ENCODE measurements at regions not wholly inside any gene's neighbourhood (a gene's known extent, or its start where the extent isn't known, plus 50 kb on each side); places are given as distances from the start of the nearest gene placed in this dataset.
A peak's percentile ranks its signal among the peaks of the same experiment; 100 is the strongest.

- dilution Hi-C loops (cut with MboI; ENCODE audit: extremely low pct_ligation_motif_present, low sequenced_read_pairs) = no loop called here
- no peak overlapping the region for H3K4me3 ChIP-seq (replicated peaks in 1 of 3; ENCODE audit: insufficient read depth in 1 of 3, low read depth in 1 of 3, low read length in 3 of 3)
- H4K20me1 ChIP-seq (replicated peaks; ENCODE audit: control insufficient read depth, extremely low read depth, insufficient read depth, low read length) = no peaks in the 10 kb centered on the region
- no peak for DNase-seq (ENCODE audit: low read depth, low spot score)
- H2AFZ ChIP-seq (ENCODE audit: low read depth, low read length) = peak overlapping the region; percentile 18
- FAIRE-seq = no peak
- ChIA-PET POLR2A (no interaction called here), CTCF (interaction anchor here (1.1 to 1.4 kb wide), 4 partner anchors 24 to 194 kb away, joined by 3 to 15 read pairs (median 4); no protein-coding TSS in a partner anchor)
- no peaks in the 10 kb centered on the region for H3K9me1 ChIP-seq (replicated peaks; ENCODE audit: control insufficient read depth, extremely low read depth, insufficient read depth, low read length)
- no peak overlapping the region for H3K9ac ChIP-seq (replicated peaks; ENCODE audit: extremely low read depth, insufficient read depth, low read length)
- no TSS peak for BruUV-seq (replicated peaks)
- peak overlapping the region; percentile 80 for H3K27ac ChIP-seq (ENCODE audit: insufficient read depth, low read depth, low read length)
- intact Hi-C loops (cut with micrococcal nuclease) = no loop called here
- TF ChIP-seq FOS (IDR thresholded peaks at IDR 0.05; ENCODE audit: borderline replicate concordance, insufficient read depth, low read length) = no peak
- TF ChIP-seq EZH2 (IDR thresholded peaks at IDR 0.05; ENCODE audit: borderline replicate concordance, low read depth, low read length, severe bottlenecking) = no peak
- TF ChIP-seq GATA2 (IDR thresholded peaks at IDR 0.05; ENCODE audit: insufficient read depth, insufficient read length, low read depth, low read length) = no peak
- TF ChIP-seq, protein P1, sequence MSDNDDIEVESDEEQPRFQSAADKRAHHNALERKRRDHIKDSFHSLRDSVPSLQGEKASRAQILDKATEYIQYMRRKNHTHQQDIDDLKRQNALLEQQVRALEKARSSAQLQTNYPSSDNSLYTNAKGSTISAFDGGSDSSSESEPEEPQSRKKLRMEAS (IDR thresholded peaks at IDR 0.05; ENCODE audit: insufficient read depth, insufficient read length) = no peak
- TF ChIP-seq POLR2A (IDR thresholded peaks at IDR 0.05; ENCODE audit: low read depth, low read length) = no peak
- no peak for TF ChIP-seq MYC (IDR thresholded peaks at IDR 0.05; ENCODE audit: low read depth, low read length)
- H3K27me3 ChIP-seq (ENCODE audit: control insufficient read depth in 2 of 2, insufficient read depth in 2 of 2, low read length in 2 of 2) = no peaks in the 10 kb centered on the region
- peak overlapping the region; percentile 55 for H3K4me2 ChIP-seq (ENCODE audit: insufficient read depth, low read length)
- no peaks in the 10 kb centered on the region for H3K9me3 ChIP-seq (replicated peaks; ENCODE audit: control insufficient read depth, insufficient read depth, low read length)
- H3K4me1 ChIP-seq (ENCODE audit: control insufficient read depth, extremely low read depth, insufficient read depth, low read length) = peaks cover 17% of the 10 kb centered on the region
- H3K36me3 ChIP-seq (ENCODE audit: control insufficient read depth in 2 of 2, extremely low read depth in 1 of 2, insufficient read depth in 2 of 2, low read length in 2 of 2) = no peaks in the 10 kb centered on the region
- no peaks in the 10 kb centered on the region for H3K79me2 ChIP-seq (ENCODE audit: control insufficient read depth, insufficient read depth, low read length)
These were observed 62.7 kb downstream of the IGF2 start for GRCh38 chr11:2076441-2076840.

- Histone ChIP-seq H3K79me2 (ENCODE audit: control insufficient read depth, insufficient read depth, low read length) (no peaks in the 10 kb centered on the region), H3K9ac (replicated peaks; ENCODE audit: extremely low read depth, insufficient read depth, low read length) (no peak overlapping the region), H3K9me1 (replicated peaks; ENCODE audit: control insufficient read depth, extremely low read depth, insufficient read depth, low read length) (no peaks in the 10 kb centered on the region), H3K9me3 (replicated peaks; ENCODE audit: control insufficient read depth, insufficient read depth, low read length) (no peaks in the 10 kb centered on the region), H3K27me3 (ENCODE audit: control insufficient read depth in 2 of 2, insufficient read depth in 2 of 2, low read length in 2 of 2) (peaks cover 7 to 8% of the 10 kb centered on the region in 2 experiments), H3K36me3 (ENCODE audit: control insufficient read depth in 2 of 2, extremely low read depth in 1 of 2, insufficient read depth in 2 of 2, low read length in 2 of 2) (no peaks in the 10 kb centered on the region), H2AFZ (ENCODE audit: low read depth, low read length) (no peak overlapping the region), H4K20me1 (replicated peaks; ENCODE audit: control insufficient read depth, extremely low read depth, insufficient read depth, low read length) (no peaks in the 10 kb centered on the region), H3K4me1 (ENCODE audit: control insufficient read depth, extremely low read depth, insufficient read depth, low read length) (peaks cover 17% of the 10 kb centered on the region), H3K27ac (ENCODE audit: insufficient read depth, low read depth, low read length) (no peak overlapping the region), H3K4me2 (ENCODE audit: insufficient read depth, low read length) (no peak overlapping the region), H3K4me3 (replicated peaks in 1 of 3; ENCODE audit: insufficient read depth in 1 of 3, low read depth in 1 of 3, low read length in 3 of 3) (no peak overlapping the region)
- ChIA-PET CTCF (no interaction called here), POLR2A (no interaction called here)
- no peak for DNase-seq (ENCODE audit: low read depth, low spot score)
- TF ChIP-seq, protein P1 (IDR thresholded peaks at IDR 0.05; ENCODE audit: insufficient read depth, insufficient read length) = no peak
- no peak for TF ChIP-seq GATA2 (IDR thresholded peaks at IDR 0.05; ENCODE audit: insufficient read depth, insufficient read length, low read depth, low read length)
- TF ChIP-seq, protein P2, sequence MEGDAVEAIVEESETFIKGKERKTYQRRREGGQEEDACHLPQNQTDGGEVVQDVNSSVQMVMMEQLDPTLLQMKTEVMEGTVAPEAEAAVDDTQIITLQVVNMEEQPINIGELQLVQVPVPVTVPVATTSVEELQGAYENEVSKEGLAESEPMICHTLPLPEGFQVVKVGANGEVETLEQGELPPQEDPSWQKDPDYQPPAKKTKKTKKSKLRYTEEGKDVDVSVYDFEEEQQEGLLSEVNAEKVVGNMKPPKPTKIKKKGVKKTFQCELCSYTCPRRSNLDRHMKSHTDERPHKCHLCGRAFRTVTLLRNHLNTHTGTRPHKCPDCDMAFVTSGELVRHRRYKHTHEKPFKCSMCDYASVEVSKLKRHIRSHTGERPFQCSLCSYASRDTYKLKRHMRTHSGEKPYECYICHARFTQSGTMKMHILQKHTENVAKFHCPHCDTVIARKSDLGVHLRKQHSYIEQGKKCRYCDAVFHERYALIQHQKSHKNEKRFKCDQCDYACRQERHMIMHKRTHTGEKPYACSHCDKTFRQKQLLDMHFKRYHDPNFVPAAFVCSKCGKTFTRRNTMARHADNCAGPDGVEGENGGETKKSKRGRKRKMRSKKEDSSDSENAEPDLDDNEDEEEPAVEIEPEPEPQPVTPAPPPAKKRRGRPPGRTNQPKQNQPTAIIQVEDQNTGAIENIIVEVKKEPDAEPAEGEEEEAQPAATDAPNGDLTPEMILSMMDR (IDR thresholded peaks at IDR 0.05; ENCODE audit: extremely low read depth in 1 of 2, insufficient read depth in 1 of 2, low read depth in 1 of 2, low read length in 2 of 2) = peak; percentile 15 to 28
- FAIRE-seq = no peak
- dilution Hi-C loops (cut with MboI; ENCODE audit: extremely low pct_ligation_motif_present, low sequenced_read_pairs) = no loop called here
- BruUV-seq (replicated peaks) = no TSS peak
- intact Hi-C loops (cut with micrococcal nuclease) = no loop called here
These were observed 64.8 kb downstream of the IGF2 start for GRCh38 chr11:2074266-2074825.

Data from endothelial cell of umbilical vein (primary cell).